ENCODE measurements at regions not wholly inside any gene's neighbourhood (a gene's known extent, or its start where the extent isn't known, plus 50 kb on each side); places are given as distances from the start of the nearest gene placed in this dataset.

DNA sequence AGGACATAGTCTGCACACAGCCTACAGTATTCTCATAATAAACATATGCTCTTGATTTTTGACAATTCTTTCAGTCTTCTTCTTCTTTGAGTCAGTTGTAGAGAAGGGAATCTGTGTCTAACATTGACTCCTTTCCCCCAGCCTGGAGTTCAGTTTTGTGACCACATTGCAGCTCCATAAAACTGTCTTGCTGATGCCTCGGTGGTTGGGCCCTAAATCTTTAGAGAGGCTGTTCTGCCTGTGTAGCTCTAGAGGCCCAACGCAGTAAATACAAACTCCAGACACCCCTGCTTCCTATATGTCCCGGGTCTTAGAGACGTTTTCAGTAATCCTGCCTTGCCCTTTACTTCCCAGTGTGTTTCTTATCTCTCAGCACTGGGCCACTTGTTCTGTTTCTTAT lies 639.5 kb upstream of the AADAT start:
- H3K27ac ChIP-seq (ENCODE audit: insufficient read depth, low read depth, low read length), result no peak overlapping the region
- H4K20me1 ChIP-seq (replicated peaks; ENCODE audit: control insufficient read depth, extremely low read depth, insufficient read depth, low read length), result no peaks in the 10 kb centered on the region
- no TSS peak for BruUV-seq (replicated peaks)
- no peak overlapping the region for H3K4me2 ChIP-seq (ENCODE audit: insufficient read depth, low read length)
- H3K36me3 ChIP-seq (ENCODE audit: control insufficient read depth in 2 of 2, extremely low read depth in 1 of 2, insufficient read depth in 2 of 2, low read length in 2 of 2), result no peaks in the 10 kb centered on the region
- no peak for TF ChIP-seq POLR2AphosphoS5 (IDR thresholded peaks at IDR 0.05; ENCODE audit: insufficient read depth, low read depth, low read length)
- no peak for TF ChIP-seq GATA2 (IDR thresholded peaks at IDR 0.05; ENCODE audit: insufficient read depth, insufficient read length, low read depth, low read length)
- no peak for DNase-seq (ENCODE audit: low read depth, low spot score)
- H3K4me3 ChIP-seq (replicated peaks in 1 of 3; ENCODE audit: insufficient read depth in 1 of 3, low read depth in 1 of 3, low read length in 3 of 3), result no peak overlapping the region
- H3K79me2 ChIP-seq (ENCODE audit: control insufficient read depth, insufficient read depth, low read length), result no peaks in the 10 kb centered on the region
- dilution Hi-C loops (cut with MboI; ENCODE audit: extremely low pct_ligation_motif_present, low sequenced_read_pairs), result no loop called here
- ChIA-PET POLR2A (no interaction called here), CTCF (no interaction called here)
- H2AFZ ChIP-seq (ENCODE audit: low read depth, low read length), result no peak overlapping the region
- intact Hi-C loops (cut with micrococcal nuclease), result no loop called here
- no peaks in the 10 kb centered on the region for H3K9me1 ChIP-seq (replicated peaks; ENCODE audit: control insufficient read depth, extremely low read depth, insufficient read depth, low read length)
- H3K9me3 ChIP-seq (replicated peaks; ENCODE audit: control insufficient read depth, insufficient read depth, low read length), result peaks cover 2% of the 10 kb centered on the region
- FAIRE-seq, result no peak
- H3K9ac ChIP-seq (replicated peaks; ENCODE audit: extremely low read depth, insufficient read depth, low read length), result no peak overlapping the region
- H3K4me1 ChIP-seq (ENCODE audit: control insufficient read depth, extremely low read depth, insufficient read depth, low read length), result no peaks in the 10 kb centered on the region
- H3K27me3 ChIP-seq (ENCODE audit: control insufficient read depth in 2 of 2, insufficient read depth in 2 of 2, low read length in 2 of 2), result no peaks in the 10 kb centered on the region

DNA sequence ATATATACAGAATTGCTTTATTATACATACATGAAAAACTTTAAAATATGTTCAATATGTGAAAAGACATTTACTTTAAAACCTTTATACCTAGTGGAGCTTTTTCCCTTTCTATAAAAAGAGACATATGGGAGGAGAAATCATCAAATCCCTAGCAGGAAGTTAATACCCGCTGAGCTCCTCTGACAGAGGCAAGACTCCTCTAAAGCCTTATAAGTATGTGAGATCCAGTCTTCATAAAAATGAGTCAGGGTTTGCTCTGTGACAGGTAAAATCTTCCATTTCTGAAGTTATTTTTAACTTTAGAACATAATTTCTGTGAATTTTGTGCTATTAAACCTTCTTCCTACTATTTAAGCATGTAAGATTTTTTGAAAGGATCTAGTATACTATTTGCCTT lies 634.4 kb upstream of the AADAT start:
- H3K79me2 ChIP-seq (ENCODE audit: control insufficient read depth, insufficient read depth, low read length), result no peaks in the 10 kb centered on the region
- POLR2A ChIA-PET, result no interaction called here

More for the DNA sequence above, 634.4 kb upstream of the AADAT start:
- no peaks in the 10 kb centered on the region for H3K27me3 ChIP-seq (ENCODE audit: control insufficient read depth in 2 of 2, insufficient read depth in 2 of 2, low read length in 2 of 2)
- no peak overlapping the region for H3K9ac ChIP-seq (replicated peaks; ENCODE audit: extremely low read depth, insufficient read depth, low read length)
- intact Hi-C loops (cut with micrococcal nuclease), result no loop called here
- BruUV-seq (replicated peaks), result no TSS peak
- H3K9me3 ChIP-seq (replicated peaks; ENCODE audit: control insufficient read depth, insufficient read depth, low read length), result no peaks in the 10 kb centered on the region
- DNase-seq (ENCODE audit: low read depth, low spot score) (no peak), FAIRE-seq (no peak)
- H2AFZ ChIP-seq (ENCODE audit: low read depth, low read length), result no peak overlapping the region
- dilution Hi-C loops (cut with MboI; ENCODE audit: extremely low pct_ligation_motif_present, low sequenced_read_pairs), result no loop called here
- H3K27ac ChIP-seq (ENCODE audit: insufficient read depth, low read depth, low read length), result no peak overlapping the region
- H3K9me1 ChIP-seq (replicated peaks; ENCODE audit: control insufficient read depth, extremely low read depth, insufficient read depth, low read length), result no peaks in the 10 kb centered on the region
- CTCF ChIA-PET, result no interaction called here
- no peak overlapping the region for H3K4me3 ChIP-seq (replicated peaks in 1 of 3; ENCODE audit: insufficient read depth in 1 of 3, low read depth in 1 of 3, low read length in 3 of 3)
- no peak overlapping the region for H3K4me2 ChIP-seq (ENCODE audit: insufficient read depth, low read length)
- no peaks in the 10 kb centered on the region for H3K36me3 ChIP-seq (ENCODE audit: control insufficient read depth in 2 of 2, extremely low read depth in 1 of 2, insufficient read depth in 2 of 2, low read length in 2 of 2)
- H4K20me1 ChIP-seq (replicated peaks; ENCODE audit: control insufficient read depth, extremely low read depth, insufficient read depth, low read length), result no peaks in the 10 kb centered on the region
- no peak for TF ChIP-seq POLR2AphosphoS5 (IDR thresholded peaks at IDR 0.05; ENCODE audit: insufficient read depth, low read depth, low read length)
- no peak for TF ChIP-seq FOS (IDR thresholded peaks at IDR 0.05; ENCODE audit: borderline replicate concordance, insufficient read depth, low read length)
- no peak for TF ChIP-seq MYC (IDR thresholded peaks at IDR 0.05; ENCODE audit: low read depth, low read length)
- TF ChIP-seq, protein P1, sequence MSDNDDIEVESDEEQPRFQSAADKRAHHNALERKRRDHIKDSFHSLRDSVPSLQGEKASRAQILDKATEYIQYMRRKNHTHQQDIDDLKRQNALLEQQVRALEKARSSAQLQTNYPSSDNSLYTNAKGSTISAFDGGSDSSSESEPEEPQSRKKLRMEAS (IDR thresholded peaks at IDR 0.05; ENCODE audit: insufficient read depth, insufficient read length), result no peak
- TF ChIP-seq JUN (IDR thresholded peaks at IDR 0.05; ENCODE audit: borderline replicate concordance, insufficient read depth, insufficient read length, low read depth), result no peak
- no peak for TF ChIP-seq POLR2A (IDR thresholded peaks at IDR 0.05; ENCODE audit: low read depth, low read length)
- TF ChIP-seq GATA2 (IDR thresholded peaks at IDR 0.05; ENCODE audit: insufficient read depth, insufficient read length, low read depth, low read length), result no peak
- TF ChIP-seq, protein P2, sequence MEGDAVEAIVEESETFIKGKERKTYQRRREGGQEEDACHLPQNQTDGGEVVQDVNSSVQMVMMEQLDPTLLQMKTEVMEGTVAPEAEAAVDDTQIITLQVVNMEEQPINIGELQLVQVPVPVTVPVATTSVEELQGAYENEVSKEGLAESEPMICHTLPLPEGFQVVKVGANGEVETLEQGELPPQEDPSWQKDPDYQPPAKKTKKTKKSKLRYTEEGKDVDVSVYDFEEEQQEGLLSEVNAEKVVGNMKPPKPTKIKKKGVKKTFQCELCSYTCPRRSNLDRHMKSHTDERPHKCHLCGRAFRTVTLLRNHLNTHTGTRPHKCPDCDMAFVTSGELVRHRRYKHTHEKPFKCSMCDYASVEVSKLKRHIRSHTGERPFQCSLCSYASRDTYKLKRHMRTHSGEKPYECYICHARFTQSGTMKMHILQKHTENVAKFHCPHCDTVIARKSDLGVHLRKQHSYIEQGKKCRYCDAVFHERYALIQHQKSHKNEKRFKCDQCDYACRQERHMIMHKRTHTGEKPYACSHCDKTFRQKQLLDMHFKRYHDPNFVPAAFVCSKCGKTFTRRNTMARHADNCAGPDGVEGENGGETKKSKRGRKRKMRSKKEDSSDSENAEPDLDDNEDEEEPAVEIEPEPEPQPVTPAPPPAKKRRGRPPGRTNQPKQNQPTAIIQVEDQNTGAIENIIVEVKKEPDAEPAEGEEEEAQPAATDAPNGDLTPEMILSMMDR (IDR thresholded peaks at IDR 0.05; ENCODE audit: extremely low read depth in 1 of 2, insufficient read depth in 1 of 2, low read depth in 1 of 2, low read length in 2 of 2), result no peak
- TF ChIP-seq EZH2 (IDR thresholded peaks at IDR 0.05; ENCODE audit: borderline replicate concordance, low read depth, low read length, severe bottlenecking), result no peak
- H3K4me1 ChIP-seq (ENCODE audit: control insufficient read depth, extremely low read depth, insufficient read depth, low read length), result no peaks in the 10 kb centered on the region
